Stimulated activated CD4-positive, alpha-beta T cell treated with anti-CD3 and anti-CD28 coated beads, Interleukin-12 subunit alpha, Interleukin-12 subunit beta, amount 100 ng/mL, for 48 hours (primary cell): ENCODE measurements at regions not wholly inside any gene's neighbourhood (a gene's known extent, or its start where the extent isn't known, plus 50 kb on each side); places are given as distances from the start of the nearest gene placed in this dataset.

Experiments used
- DNase-seq, 3 donors: peaks; one replicate each; pipeline ENCODE4 v3.0.0-alpha.2; 2020; ENCODE audit warnings: low read depth in 2 of 3, low spot score in 1 of 3

DNA sequence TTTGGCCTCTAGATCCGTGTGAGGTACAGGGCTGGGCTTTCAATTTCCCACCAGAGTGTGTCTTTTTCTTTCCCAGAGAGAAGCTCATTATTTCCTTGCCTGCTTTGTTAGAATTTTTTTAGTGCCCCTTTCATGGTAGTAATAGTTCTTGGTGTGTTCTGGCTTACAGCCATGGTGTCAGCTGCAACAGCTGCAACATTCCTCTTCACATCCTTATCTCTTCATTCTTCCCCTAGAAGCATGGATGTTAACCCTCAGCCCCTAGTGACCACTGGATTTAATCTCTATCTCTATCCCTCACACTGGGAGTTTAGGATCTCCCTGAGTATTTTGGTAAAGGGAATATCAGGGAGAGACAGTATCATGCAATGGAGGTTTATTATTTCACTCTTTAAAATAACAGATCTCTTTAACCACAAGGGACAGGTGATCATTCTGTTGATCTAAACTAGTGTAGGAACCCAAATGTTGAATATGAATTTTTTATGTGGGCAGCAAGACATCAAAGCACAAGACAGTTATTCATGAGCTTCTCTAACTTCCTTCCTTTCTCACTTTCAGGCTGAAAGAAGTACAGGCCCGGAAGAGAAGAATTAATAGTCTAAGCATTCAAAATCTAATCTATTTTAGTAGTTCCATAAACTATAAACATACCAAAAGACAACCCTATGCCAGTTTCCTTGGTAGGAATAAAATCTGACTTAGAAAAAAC is 160.2 kb downstream of the FAM170A start:
- no peak for DNase-seq

DNA sequence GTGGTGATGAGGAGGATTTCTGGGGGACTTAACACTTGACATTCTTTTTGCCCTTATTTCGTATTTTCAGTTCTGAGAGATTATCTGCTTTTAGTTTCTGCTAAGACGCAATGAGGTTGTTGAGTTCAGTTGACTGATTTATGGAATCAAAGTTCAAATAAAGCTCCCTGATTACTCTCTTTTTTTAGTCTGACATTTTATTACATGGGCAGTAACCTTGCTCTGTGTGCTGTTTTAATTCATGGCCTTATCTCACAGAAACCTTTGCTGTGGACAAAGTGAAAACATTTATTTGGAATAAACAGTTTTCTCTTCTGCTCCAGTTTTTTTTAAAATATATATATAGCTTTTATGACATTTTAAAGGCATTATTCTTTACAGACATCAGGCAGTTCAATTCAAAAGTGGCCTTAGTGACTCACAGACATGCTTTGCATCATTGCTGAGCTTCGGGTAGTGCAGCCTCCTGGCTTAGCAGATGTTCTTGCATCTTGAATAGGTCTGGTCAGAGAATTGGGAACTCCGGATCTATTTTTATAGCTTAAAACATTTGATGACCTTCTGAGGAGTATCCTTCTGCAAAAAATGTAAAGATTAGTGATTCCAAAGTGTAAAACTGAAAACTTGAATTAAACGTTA is 162.9 kb downstream of the FAM170A start:
- no peak for DNase-seq

DNA sequence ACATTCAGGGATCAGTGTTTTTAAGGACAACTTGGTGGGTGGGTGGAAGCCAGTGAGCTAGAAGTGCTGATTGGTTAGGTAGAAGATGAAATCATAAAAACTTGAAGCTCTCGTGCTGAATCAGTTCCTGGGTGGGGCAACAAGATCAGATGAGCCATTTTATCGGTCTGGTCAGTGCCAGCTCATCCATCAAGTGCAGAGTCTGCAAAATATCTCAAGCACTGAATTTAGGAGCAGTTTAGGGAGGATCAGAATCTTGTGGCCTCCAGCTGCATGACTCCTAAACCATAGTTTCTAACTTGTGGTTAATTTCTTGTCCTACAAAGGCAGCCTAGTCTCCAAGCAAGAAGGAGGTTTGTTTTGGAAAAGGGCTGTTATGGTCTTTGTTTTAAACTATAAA is 166.4 kb downstream of the FAM170A start:
- no peak for DNase-seq

DNA sequence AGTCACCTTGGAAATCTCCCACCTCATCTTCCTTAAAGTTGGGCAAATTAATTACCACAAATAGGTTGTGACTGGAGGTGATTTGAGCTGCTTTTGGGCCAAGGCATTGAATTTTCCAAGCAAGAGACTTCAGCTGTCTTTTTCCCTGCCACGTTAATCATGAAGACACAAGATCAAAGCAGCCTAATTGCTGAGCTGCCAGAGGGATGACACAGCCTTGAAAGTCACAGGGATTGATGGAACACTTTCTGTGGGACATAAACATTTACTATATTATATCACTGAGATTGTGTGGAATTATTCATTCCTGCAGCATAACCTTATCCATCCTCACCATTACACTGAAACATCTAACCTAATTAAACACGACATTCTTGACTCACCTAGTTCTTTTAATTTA is 172.2 kb downstream of the FAM170A start:
- DNase-seq: no peak

DNA sequence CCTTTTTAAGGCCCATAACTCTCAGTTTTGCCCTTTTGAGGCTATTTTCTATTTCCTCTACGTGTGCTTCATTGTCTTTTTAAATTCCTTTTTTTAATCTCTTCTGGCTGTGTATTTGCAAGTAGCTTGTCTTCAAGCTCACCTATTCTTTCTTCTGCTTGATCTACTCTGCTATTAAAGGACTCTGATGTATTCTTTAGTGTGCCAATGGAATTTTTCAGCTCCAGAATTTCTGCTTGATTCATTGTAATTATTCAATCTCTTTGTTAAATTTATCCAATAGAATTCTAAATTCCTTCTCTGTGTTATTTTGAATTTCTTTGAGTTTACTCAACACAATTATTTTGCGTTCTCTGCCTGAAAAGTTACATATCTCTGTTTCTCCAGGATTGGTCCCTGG is 178.7 kb downstream of the FAM170A start:
- DNase-seq: no peak

DNA sequence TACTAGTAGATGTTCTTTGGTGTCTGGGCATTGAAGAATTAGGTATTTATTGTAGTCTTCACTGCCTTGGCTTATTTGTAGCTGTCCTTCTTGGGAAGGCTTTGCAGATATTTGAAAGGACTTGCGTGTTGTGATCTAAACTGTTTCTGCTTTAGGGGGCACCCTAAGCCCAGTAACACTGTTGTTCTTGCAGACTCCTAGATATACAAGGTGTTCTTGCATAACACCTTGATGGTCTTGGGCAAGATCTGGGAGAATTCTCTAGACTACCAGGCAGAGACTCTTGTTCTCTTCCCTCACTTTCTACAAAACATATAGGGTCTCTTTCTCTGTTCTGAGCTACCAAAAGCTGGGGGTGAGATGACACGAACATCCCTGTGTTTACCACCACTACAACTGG is 179.1 kb downstream of the FAM170A start:
- no peak for DNase-seq

DNA sequence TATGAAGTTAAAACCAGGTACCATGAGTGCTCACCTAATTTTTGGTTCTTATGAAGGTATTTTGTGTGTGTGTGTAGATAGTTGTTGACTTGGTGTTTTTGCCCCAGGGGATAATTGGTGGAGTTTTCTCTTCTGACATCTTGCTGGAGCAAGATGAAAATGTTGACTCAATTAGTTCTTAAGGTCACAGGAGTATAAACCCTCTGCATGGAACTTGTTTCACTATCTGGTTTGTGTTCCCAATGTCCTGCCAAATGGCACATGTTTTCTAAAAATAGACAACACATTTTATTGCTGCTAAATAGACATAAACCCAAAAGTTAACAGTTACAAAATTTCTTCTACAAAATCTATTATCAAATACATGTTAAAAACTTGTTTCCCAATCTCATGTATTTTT is 180.9 kb downstream of the FAM170A start:
- DNase-seq: no peak

DNA sequence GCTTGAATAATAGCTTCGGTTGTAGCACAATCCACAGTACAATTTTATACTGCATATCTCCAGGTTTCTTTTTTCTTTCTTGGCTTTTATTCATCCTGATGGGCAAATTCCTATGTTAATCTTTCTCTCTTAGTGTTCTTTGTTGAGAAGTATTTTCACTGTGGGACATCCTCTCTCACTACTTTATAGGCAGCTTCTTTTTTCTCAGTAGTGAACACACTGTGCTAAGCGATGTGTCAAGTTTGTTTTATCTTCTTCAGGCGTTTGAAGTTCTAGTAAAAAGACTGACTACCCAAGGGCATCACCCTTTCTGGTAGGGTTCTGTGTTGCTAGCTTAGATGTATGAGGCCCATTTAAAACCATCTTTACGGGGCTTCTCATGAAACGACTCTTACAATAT is 182.1 kb downstream of the FAM170A start:
- no peak for DNase-seq

DNA sequence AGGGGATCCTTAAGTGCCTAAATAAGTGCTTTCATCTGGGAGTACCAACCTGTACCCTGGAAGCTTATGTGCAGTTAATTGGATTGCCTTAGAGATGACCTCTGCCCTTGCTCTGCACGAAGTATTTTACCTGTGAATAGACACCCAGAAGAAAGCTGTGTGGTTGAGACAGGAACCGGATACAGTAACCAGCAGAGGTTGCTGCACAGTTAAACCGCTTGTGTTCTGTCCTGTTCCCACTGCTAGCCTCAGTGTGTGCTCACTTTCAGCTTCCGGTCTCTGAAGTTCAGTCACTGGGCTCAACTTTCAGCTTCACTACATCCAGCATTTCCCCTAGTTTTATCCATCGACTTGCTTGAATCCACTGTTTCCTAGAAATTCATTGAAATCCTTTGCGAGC is 185.3 kb downstream of the FAM170A start:
- DNase-seq: no peak

DNA sequence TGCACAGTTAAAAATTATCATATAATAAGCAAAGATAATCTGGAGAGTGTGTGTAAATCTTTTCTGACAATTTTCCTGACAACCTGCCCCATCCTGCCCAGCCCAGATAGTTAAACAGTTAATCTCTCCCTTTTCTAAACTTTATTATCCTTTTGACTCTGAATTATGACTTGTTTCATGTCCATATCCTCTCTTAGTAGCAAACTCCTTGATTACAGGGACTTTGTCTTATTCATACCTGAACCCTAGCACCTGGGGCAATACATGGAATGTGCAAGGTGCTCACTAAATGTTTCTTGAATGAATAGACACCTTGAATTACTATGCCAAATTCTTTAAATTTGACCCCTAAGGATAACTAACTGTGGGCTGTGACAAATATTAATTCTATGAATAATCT is 186.7 kb downstream of the FAM170A start:
- DNase-seq: no peak

DNA sequence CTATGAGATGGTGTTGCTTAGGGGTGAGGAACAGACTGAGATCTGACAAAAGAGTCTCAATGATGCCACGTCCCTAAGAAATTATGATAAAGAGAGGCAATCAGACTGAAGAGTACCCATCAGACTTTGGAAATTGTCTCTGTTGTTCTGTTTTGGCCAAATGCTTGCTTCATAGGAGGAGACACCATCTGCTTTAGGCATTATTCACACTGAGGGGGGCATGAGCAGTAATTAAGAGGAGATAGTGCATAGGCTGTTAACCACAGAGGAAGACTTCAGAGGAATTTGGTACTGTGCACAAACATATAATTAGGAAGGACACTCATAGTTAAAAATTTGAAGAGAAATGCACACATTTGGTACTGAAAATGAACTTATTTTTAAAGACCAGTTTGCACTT is 190.7 kb downstream of the FAM170A start:
- DNase-seq: no peak

DNA sequence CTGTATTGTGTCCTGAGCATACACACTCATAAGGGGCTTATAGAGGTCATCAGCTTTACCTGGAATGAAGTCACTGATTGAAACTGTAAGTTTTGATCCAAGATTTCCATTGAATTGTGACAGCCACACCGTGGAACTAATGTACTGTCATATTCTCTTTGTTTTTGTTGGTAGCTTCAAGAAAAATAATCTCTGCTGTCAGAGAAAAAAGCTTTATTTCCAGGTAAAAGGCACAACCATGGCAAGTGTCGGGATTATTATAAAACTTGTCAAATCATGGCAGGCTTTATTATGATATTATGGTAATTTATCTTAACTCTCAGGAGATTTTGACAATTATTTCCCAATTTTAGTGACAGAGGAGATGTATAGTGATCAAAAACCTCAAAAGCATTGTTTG is 191.2 kb downstream of the FAM170A start:
- DNase-seq: no peak

DNA sequence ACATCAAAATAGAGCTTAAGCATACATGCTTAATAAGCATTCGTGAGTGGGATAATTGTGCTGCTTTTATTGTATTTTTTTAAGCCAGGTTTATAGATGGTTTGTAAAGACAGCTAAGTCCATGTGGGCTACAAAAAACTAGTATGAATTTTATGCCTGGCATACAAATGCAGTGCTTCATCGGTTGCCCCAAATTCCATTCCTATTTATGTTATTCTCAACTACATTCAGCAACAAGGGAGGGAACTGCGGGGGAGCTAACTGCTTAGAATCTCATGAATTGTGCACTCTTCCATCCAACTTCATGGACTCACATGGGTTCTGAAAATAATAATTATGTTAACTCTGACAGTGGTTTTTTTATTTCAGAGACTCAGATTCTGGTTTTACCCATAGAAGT is 199.2 kb downstream of the FAM170A start:
- no peak for DNase-seq

DNA sequence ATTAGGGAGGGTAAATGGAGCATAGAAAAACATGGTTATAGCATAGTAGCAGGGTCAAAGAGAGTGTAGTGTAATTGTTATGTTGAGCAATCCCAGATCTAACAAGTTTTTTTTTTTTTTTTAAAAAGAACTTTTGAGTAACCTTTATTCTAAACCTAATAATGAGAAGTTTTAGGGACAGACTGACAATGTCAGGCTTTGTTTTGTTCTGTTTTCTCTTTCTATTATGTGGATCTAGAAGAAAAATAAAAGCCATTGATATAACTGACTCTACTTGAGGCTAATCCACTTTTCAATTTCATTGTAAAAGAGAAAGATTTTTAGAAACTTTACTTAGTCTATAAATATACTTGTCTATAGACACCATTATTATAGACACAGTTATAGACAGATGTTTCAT is 200.0 kb downstream of the FAM170A start:
- DNase-seq: no peak

DNA sequence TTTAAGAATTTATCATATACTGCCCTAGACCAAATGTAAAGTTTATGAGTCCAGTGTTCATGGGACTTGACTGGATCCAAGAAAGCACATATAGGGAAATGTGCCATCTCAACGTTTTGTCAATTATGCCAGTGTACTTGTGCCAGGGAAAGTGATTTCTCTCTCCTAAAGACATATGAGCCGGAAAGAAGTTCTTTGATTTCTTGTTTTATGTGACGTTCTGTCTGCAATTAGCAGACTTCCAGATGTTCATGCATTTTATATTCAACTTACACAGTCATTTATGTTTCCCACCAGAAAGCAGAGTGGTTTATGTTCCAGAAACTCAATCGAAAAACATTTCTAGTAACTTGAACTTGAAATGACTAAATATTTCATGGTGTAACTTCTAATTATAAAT is 203.8 kb downstream of the FAM170A start:
- no peak for DNase-seq

DNA sequence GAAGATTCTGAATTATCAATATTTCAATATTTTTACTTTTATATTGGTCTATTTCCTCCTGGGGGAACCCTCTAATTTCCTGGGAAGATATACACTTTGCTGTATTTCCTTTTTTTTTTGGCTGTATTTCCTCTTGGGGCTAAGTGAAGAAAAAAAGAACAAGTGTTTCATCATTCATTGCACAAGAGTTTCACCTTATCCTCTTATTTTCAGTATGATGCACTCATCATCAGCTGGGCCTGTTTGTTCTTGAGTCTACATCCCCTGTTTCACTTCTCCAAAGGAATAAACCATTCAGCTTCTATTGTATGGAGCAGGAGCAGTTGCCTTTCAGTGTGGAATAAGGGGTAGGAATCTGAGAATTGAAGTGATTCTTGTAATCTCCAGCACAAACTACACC is 210.8 kb downstream of the FAM170A start:
- no peak for DNase-seq

DNA sequence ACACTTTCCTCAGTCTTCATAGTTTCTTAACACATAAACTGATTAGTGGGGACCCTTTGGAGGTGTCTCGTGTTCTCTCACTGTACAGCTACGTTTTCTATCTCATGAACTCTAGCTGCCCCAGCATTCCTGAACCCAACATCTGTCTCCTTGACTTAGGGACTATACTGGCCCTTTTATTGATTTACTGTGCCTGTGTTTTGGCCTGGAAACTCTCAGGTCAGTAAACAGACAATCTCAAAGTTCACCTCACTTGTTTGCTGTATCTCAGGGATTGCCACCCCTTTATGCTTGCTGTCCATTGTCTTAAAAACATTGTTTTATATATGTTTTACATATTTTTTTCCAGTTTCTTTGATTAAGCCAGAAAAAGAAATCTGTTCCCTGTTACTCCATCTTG is 222.8 kb downstream of the FAM170A start:
- DNase-seq: no peak

DNA sequence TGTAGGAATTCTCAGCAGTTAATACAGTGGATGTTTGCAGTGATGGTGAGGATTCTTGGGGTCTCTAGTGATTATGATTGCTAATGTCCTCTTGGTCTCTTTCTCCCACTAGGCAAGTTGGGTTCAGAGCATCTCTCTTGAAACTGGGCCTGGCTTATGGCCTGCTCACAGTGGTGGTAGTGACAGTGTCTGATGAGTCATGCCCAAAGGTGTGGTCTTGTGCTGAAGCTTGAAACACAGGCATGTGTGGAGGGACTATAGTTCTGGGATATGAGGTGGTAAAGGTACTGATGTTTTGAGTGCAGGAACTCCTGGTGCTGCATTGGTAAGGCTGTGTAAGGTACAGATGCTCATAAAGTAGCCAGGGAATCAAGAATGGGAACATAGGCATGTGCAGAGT is 231.1 kb downstream of the FAM170A start:
- no peak for DNase-seq

DNA sequence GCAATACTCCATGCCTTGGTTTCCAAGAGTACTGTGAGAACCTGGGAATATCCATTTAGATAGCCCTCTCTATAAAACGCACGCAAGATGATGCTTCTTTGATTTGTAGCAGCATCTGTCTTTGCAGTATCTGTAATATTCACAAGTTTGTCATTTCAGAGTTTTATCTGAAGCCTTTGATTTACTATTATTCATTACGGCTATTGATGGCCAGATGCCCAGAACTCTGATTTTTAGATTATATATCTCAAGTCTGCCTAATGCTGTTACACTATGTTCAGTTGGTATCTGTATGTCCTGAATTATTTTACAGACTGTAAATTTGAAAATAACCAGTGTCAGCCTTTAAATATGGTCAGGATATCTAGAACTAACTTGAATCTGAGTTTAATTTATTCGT is 233.3 kb downstream of the FAM170A start:
- no peak for DNase-seq

DNA sequence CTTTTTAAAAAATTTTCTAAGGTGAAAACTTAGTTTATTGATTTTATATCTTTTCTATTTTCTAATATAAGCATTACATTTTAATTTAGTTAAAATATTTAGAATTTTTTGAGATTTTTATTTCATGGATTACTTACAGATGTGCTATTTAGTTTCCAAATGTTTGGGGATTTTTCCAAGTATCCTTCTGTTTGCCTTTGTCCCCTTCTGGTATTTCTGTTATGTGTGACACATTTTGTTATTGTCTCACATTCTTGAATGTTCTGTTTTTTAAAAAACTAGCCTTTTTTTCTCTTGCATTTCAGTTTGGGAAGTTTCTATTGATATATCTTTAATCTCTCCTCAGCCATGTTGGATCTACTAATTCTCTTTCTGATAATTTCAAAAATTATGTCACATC is 234.9 kb downstream of the FAM170A start:
- no peak for DNase-seq

DNA sequence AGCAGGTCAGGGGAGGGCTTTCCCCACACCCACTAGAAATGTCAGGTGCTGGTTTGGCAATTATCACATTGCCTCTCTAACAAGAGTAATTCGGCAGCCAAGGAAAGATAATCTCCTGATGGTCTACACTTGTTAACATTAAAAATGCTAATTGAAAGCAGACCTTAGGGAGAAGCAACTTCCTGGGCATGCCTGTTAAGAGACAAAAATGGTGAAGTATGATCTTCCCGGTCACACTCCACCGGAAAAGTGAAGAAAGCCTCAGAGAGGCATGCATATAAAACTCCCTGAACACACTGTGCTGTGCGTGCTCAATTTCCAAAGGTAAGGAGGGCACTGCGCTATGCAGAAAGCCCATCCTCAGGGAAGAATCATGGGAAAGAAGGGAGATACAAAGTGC is 244.3 kb downstream of the FAM170A start:
- no peak for DNase-seq

DNA sequence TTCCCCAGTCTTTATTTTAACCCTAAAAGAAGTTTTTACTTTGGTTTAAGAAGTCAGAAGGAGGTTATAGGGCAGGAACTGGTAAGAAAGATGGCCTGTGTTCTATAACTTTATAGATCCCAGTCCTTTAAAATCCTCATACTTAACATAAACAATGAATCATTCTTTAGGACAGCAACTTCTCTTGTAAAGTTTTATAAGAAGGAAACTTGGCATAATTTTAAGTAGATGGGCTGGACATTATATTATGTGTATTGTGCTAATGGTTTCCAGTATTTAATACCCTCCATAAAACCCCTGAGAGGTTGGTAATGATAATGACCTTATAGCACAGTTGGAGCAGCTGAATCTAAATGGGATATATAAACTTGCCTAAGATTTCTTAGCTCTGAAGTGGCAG is 247.2 kb downstream of the FAM170A start:
- no peak for DNase-seq

DNA sequence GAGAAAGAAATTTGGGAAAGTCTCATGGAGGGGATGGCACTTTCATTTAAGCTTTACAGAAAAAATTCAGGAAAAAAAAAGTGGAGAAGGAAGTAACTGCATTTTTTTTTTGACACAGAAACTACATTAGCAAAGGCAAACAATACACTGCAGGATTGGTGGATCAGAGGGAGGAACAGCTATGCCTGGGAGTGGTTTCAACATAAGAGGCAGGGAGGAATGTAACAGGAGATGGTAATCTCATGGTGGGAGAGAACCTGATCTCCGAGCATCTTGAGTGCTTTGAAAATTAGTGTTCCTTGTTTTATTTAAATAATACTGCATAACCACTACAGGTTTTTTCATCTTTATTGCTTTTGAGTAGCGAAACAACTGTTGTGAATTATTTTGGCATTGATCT is 249.4 kb downstream of the FAM170A start:
- DNase-seq: no peak
